ENCODE measurements at regions not wholly inside any gene's neighbourhood (a gene's known extent, or its start where the extent isn't known, plus 50 kb on each side); places are given as distances from the start of the nearest gene placed in this dataset.
"Not testable (repeated sequence)": the region's sequence is repeated elsewhere in the genome, so short reads cannot be mapped to it uniquely, and the experiment has no call there.

DNA sequence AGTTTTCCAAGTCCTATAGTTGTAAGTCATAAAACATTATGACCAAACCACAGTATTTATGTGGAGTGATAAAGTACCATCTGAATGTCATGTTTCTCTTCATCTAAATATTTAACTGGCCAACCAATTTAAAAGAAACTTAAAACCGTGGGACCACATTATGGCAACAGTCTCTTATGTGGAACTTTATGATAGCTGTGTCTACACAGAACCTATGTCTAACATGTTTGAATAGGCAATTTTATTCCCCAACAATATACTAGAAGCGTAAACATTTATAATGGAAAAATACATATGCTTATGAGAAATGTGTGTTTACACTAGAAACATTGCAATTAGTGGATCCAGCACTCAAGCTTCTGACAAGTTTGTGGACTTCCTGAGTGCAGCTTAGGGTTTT lies 680.7 kb downstream of the REEP3 start:
- in situ Hi-C loops (cut with HindIII; ENCODE audit: low sequenced_read_pairs): no loop called here

GRCh38 chr10:64204504-64204903 lies 683.3 kb downstream of the REEP3 start:
- DNase-seq (ENCODE audit: low spot score); in situ Hi-C loops (cut with HindIII; ENCODE audit: low sequenced_read_pairs): not testable (repeated sequence)

More for the DNA sequence above, 680.7 kb downstream of the REEP3 start:
- no peak for DNase-seq (ENCODE audit: low spot score)

DNA sequence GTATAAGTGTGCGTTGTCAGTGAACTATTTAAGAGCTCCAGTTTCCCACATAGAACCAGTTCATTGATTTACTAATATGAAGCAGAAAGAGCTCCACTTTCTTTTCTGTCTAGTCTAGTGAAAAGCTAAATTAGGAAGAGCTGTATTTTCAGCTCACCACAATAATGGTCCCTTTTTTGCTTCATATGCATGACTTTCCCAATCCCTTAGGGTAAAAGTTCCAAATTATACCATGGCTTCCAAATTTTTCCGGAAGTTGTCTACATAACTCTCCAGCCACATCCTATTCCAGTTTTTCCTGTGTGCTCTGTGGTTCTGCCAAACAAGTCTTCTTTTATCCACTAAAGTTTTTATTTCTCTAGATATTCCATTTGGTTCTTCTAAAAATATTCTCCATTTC lies 685.2 kb downstream of the REEP3 start:
- in situ Hi-C loops (cut with HindIII; ENCODE audit: low sequenced_read_pairs): no loop called here
- no peak for DNase-seq (ENCODE audit: low spot score)

- in situ Hi-C loops (cut with HindIII; ENCODE audit: low sequenced_read_pairs): no loop called here
- DNase-seq (ENCODE audit: low spot score): peak; percentile 72
Observed at GRCh38 chr10:64209561-64209960, 688.4 kb downstream of the REEP3 start.

GRCh38 chr10:64210211-64210610 lies 689.0 kb downstream of the REEP3 start:
- no peak for DNase-seq (ENCODE audit: low spot score)
- in situ Hi-C loops (cut with HindIII; ENCODE audit: low sequenced_read_pairs): no loop called here

- peak; percentile 71 for DNase-seq (ENCODE audit: low spot score)
- in situ Hi-C loops (cut with HindIII; ENCODE audit: low sequenced_read_pairs): no loop called here
Observed at GRCh38 chr10:64211466-64211865, 690.3 kb downstream of the REEP3 start.

DNA sequence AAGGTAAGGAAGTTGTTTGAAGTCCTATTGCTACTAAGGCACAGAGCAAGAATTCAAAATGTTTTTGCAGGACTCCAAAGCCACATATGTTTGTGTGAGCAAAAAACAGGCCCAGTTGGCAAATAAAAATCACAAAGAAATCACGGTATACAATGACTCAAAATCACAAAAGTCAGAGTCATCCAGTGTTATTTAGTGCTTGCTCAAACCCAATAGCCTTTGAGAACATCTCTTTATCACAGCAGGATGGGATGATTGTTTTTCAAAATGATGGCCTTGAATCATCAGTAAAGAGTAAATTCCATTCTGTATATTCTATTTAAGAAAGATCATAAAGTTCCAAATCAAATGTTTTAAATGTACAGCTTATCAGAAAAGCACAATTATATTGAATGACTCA lies 693.9 kb downstream of the REEP3 start:
- in situ Hi-C loops (cut with HindIII; ENCODE audit: low sequenced_read_pairs): no loop called here
- DNase-seq (ENCODE audit: low spot score): no peak

DNA sequence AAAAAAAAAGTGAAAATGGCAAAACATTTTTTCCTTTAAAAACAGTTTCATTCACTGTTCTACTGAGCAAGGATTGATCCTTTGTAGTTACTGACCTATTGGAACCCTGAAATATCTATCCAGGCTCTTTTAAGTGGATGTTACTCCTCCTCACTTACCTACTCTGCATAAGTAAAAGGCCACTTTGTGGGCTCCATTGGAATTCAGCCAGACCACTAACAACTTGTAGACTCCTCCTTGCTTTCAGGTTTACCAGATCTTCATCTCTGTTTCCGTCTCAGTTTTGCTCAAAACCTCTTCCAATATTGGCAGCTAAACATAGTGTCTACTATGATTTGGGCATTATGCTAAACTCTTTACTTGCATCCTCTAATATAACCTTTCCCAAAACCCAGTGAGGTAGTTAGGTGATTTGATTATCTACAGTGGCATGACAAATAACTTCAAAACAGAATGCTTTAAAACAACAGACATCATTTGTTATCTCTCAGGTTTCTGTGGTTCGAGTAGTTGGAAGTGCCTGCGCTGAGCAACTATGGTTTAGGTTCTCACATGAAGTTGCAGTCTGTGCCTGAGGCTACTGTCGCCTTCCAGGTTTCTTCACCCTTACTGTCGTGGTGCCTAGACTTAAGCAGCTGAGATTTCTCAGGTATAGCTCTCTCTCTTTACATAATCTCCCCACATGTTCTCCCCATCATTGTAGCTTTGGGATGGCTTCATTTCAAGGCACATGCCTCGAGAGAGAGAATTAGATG lies 698.2 kb downstream of the REEP3 start:
- in situ Hi-C loops (cut with HindIII; ENCODE audit: low sequenced_read_pairs): no loop called here

DNA sequence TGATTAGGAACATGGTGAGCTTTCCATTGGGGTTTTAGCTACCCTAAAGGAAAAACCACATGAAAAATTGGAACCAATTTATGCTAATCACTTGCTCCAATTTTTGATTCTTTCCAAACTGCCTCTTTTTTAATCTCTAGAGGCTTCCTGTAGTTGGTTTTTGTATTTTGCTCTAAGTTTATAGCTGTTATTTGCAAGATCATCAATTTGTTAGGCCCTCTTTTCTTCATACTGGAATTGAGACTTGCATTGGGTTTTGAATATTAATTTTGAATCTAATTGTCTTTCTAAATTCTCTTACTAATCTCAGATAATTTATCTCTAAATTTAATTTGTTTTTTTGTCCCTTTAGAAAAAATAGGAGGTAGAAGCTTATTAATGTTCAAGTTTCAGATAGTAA lies 713.3 kb downstream of the REEP3 start:
- in situ Hi-C loops (cut with HindIII; ENCODE audit: low sequenced_read_pairs): no loop called here
- no peak for DNase-seq (ENCODE audit: low spot score)

More for the DNA sequence above, 698.2 kb downstream of the REEP3 start:
- no peak for DNase-seq (ENCODE audit: low spot score)

DNA sequence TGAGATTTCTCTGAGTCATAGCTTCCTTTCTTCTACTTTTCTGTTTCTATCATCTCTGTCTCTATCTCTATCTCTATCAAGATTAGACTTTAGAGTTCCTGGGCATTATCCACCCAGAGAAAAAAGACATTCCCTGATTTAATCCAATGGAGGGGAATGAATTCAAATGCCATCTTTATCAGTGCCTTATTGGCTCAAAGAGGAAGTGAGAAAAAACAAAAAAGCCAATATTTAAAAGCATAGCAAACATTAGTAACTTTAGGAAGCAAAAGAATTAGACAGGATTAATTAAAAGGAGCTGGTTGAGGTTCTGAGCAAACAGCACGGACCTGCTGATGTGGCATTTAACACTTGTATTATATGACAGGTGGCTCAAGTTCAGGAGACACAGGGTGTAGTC lies 736.5 kb downstream of the REEP3 start:
- no peak for DNase-seq (ENCODE audit: low spot score)
- in situ Hi-C loops (cut with HindIII; ENCODE audit: low sequenced_read_pairs): no loop called here

DNA sequence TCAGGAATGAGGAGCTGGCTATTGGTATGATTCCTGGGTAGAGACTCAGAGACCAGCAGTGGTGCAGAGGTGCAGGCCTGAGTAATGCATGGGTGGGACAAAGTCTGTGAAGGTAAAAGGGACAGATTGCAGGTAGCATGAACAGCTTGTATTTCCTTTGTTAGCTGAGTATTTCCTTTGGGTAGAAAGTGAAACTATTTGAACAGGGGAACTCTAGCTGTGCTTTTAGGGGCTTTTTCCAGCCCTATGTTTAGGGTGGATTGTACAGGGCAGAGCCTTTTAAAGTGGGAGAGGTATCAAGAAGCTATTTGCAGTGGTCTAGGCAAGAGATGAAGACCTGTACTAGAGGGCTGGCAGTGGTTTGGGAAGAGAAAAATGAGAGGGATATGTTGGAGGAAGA lies 739.9 kb downstream of the REEP3 start:
- in situ Hi-C loops (cut with HindIII; ENCODE audit: low sequenced_read_pairs): no loop called here
- DNase-seq (ENCODE audit: low spot score): no peak

DNA sequence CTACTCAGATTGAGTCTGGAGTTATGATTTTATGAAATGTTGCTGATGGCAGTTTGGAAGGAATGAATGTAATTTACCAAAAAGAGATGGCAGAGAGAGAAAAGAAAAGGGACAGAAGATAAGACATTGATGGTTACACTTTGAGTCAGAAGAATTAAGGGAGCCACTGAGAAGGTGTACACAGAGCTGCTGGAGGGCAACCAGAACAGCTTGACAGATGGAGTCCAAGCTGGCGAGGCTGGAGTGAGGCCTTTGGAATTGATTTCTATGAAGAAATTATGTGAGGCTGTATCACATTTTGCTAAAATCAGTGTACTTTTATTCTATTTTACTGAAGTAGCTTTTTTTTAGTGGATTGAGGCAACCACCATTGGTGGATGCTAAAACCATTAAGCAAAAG lies 740.5 kb downstream of the REEP3 start:
- DNase-seq (ENCODE audit: low spot score): peak; percentile 84

GRCh38 chr10:64265961-64266360 lies 744.8 kb downstream of the REEP3 start:
- in situ Hi-C loops (cut with HindIII; ENCODE audit: low sequenced_read_pairs): no loop called here
- DNase-seq (ENCODE audit: low spot score): peak; percentile 82

More for the DNA sequence above, 740.5 kb downstream of the REEP3 start:
- in situ Hi-C loops (cut with HindIII; ENCODE audit: low sequenced_read_pairs): no loop called here

- DNase-seq (ENCODE audit: low spot score): no peak
- in situ Hi-C loops (cut with HindIII; ENCODE audit: low sequenced_read_pairs): no loop called here
Observed at GRCh38 chr10:64271508-64271907, 750.3 kb downstream of the REEP3 start.

DNA sequence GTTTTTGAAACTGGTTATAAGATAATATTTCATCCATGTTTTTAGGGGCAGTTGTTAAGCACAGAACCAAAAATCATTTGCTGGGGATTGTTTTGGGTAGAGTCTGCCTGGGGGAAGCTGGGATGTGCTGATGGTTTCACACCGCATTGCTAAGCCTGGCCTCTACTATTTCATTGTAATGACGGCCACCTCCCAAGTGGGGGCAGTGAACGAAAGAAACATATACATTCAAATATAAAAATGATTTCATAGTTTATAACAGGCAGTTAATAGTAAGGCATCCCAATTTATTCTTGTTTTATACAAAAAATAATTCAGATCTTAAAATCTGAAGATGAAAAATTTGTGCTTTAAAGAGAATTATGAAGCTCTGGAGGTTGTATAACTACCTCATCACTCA lies 750.8 kb downstream of the REEP3 start:
- no peak for DNase-seq (ENCODE audit: low spot score)
- in situ Hi-C loops (cut with HindIII; ENCODE audit: low sequenced_read_pairs): no loop called here

DNA sequence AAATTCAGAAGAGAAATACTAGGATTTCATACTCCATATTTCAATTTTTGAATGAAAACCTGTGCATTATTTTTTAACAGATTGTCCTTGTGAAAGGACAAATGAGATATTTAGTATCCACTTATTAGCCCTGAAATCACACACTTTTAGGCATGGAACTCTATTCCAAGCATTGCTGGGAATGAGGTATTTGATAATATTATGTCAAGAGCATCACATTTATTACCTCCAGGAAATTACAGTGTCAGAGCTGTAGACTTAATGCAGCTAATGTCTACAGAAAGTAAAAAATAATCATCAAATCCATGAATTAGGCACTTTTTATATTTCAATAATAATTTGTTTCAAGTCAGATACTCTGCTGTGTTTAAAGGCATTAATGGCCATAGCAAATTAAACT lies 753.8 kb downstream of the REEP3 start:
- in situ Hi-C loops (cut with HindIII; ENCODE audit: low sequenced_read_pairs): no loop called here
- DNase-seq (ENCODE audit: low spot score): no peak

DNA sequence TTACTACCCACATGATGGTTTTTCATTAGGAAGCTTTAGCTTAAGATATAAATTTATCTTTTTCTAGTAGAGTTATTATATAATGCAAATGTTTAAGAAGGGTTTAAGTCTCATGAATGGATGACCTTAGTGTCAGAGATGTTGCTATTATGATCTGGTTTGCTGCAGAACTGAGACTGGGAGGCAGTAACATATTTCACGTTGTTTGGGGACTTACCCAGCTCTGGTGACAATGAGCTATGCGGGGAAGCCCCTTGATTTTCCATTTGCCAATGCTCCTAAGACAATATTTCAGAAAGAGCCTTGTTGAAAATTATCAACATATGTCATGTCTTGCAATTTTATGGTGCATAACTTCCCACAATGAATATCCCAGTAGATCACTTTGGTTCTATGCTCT lies 754.6 kb downstream of the REEP3 start:
- in situ Hi-C loops (cut with HindIII; ENCODE audit: low sequenced_read_pairs): no loop called here
- DNase-seq (ENCODE audit: low spot score): no peak

GRCh38 chr10:64277536-64277935 lies 756.3 kb downstream of the REEP3 start:
- DNase-seq (ENCODE audit: low spot score): no peak
- in situ Hi-C loops (cut with HindIII; ENCODE audit: low sequenced_read_pairs): no loop called here

- in situ Hi-C loops (cut with HindIII; ENCODE audit: low sequenced_read_pairs): no loop called here
- no peak for DNase-seq (ENCODE audit: low spot score)
Observed at GRCh38 chr10:64283621-64284020, 762.4 kb downstream of the REEP3 start.

GRCh38 chr10:64286533-64286932 lies 765.3 kb downstream of the REEP3 start:
- in situ Hi-C loops (cut with HindIII; ENCODE audit: low sequenced_read_pairs): no loop called here
- no peak for DNase-seq (ENCODE audit: low spot score)

DNA sequence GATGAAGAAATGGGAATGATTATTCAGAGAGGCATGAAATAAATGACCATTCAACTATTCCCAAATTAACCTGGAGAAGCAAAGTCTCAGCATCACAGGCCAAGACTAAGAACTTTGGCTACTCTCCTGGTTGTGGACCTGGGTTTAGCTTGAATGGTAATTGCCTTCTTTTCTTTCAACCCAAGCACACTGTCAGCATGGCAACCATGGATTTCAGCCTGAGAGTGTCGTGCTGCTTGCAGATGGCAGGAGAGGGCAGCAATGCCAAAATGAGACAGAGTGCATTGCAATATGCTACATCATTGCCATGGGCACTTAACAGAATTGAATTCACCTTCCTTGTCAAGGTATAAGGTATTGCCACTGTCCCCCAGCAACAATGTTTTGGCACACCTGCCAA lies 767.2 kb downstream of the REEP3 start:
- in situ Hi-C loops (cut with HindIII; ENCODE audit: low sequenced_read_pairs): no loop called here
- DNase-seq (ENCODE audit: low spot score): peak; percentile 94

All from G401 (cell line).